ENCODE measurements at regions not wholly inside any gene's neighbourhood (a gene's known extent, or its start where the extent isn't known, plus 50 kb on each side); places are given as distances from the start of the nearest gene placed in this dataset.

DNA sequence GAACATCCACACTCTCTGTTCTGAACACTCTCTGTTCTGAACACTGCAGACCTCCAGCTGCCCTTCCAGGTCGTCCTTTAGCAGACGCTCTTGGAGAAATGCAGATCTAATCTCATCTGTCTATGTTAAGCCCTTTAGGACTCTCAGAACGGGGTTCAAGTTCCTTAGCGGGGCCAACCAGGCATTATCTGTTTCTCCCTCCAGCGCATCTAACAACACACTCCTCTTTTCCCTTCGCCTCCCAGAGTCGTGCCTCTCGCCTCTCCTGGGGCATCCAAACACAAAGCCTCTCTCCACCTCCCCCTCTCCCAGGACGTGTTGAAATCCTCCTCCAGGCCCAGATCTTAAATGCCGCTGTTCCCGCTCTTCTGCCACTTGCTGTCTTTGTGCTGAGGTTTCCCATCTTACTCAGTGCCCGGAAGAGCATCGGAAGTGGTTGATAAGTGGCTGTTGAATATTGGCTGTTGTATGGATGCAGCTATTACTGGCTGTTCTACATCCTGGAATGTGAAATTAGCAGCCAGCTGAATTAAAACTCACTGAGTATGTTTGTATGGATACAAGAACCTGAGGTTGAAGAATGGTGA, 108.4 kb upstream of the GGTLC1 start:
- FAIRE-seq, result no peak
- Histone ChIP-seq H3K79me2 (ENCODE audit: insufficient read depth, low read length) (no peaks in the 10 kb centered on the region), H3K4me2 (ENCODE audit: low read length) (no peak overlapping the region), H3K9ac (ENCODE audit: low read length) (no peak overlapping the region), H3K27me3 (ENCODE audit: insufficient read depth, low read length) (peaks cover 5% of the 10 kb centered on the region), H2AFZ (ENCODE audit: low read depth, low read length) (no peak overlapping the region), H3K4me3 (ENCODE audit: insufficient read depth, low read depth, low read length) (no peak overlapping the region), H4K20me1 (ENCODE audit: insufficient read depth, low read length) (no peaks in the 10 kb centered on the region), H3K4me1 (ENCODE audit: insufficient read depth, low read length) (peaks cover 20% of the 10 kb centered on the region), H3K27ac (ENCODE audit: low read depth, low read length) (no peak overlapping the region), H3K36me3 (ENCODE audit: insufficient read depth, low read length) (no peaks in the 10 kb centered on the region), H3K9me3 (ENCODE audit: insufficient read depth, low read depth, low read length) (no peaks in the 10 kb centered on the region)
- H3K27me3 Mint-ChIP-seq (ENCODE audit: low read depth, unreplicated experiment), result peaks cover 8% of the 10 kb centered on the region
- peaks cover 30% of the 10 kb centered on the region for H3K4me1 Mint-ChIP-seq (ENCODE audit: low read depth, unreplicated experiment)
- TF ChIP-seq, protein P1, sequence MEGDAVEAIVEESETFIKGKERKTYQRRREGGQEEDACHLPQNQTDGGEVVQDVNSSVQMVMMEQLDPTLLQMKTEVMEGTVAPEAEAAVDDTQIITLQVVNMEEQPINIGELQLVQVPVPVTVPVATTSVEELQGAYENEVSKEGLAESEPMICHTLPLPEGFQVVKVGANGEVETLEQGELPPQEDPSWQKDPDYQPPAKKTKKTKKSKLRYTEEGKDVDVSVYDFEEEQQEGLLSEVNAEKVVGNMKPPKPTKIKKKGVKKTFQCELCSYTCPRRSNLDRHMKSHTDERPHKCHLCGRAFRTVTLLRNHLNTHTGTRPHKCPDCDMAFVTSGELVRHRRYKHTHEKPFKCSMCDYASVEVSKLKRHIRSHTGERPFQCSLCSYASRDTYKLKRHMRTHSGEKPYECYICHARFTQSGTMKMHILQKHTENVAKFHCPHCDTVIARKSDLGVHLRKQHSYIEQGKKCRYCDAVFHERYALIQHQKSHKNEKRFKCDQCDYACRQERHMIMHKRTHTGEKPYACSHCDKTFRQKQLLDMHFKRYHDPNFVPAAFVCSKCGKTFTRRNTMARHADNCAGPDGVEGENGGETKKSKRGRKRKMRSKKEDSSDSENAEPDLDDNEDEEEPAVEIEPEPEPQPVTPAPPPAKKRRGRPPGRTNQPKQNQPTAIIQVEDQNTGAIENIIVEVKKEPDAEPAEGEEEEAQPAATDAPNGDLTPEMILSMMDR (IDR thresholded peaks at IDR 0.05; ENCODE audit: insufficient read depth, low read depth, low read length), result no peak
- TF ChIP-seq EZH2 (IDR thresholded peaks at IDR 0.05; ENCODE audit: insufficient read depth, low read length), result no peak
- H3K36me3 Mint-ChIP-seq (ENCODE audit: low read depth, unreplicated experiment), result no peaks in the 10 kb centered on the region
- H3K4me3 Mint-ChIP-seq (ENCODE audit: unreplicated experiment), result no peak overlapping the region
- peaks cover 5% of the 10 kb centered on the region for H3K9me3 Mint-ChIP-seq (ENCODE audit: unreplicated experiment)
- DNase-seq (ENCODE audit: low read depth), result no peak
- no peak overlapping the region for H3K27ac Mint-ChIP-seq (ENCODE audit: unreplicated experiment)

DNA sequence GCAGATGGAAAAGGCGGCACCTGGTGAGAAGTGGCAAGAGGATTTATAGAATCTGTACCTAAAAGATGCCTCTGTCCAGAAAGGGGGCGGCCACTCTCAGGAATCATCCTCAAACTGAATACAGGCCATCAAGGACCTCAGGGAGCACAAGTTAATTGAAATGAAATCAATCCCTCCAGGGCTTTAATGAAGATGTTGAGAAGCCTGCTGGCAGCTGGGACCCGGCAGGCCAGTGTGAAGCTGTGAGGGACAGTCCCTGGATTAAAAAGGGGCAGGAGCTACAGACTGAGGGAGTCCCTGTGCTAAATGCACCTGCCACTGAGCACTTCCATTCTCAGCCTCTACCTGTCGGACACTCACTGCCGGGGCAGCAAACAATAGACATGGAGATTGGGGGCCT, 107.7 kb upstream of the GGTLC1 start:
- no peak overlapping the region for H3K4me3 Mint-ChIP-seq (ENCODE audit: unreplicated experiment)
- no peaks in the 10 kb centered on the region for H3K36me3 Mint-ChIP-seq (ENCODE audit: low read depth, unreplicated experiment)
- H3K4me1 ChIP-seq (ENCODE audit: insufficient read depth, low read length), result peaks cover 20% of the 10 kb centered on the region
- H3K27me3 Mint-ChIP-seq (ENCODE audit: low read depth, unreplicated experiment), result peaks cover 8% of the 10 kb centered on the region
- peaks cover 5% of the 10 kb centered on the region for H3K27me3 ChIP-seq (ENCODE audit: insufficient read depth, low read length)
- H3K36me3 ChIP-seq (ENCODE audit: insufficient read depth, low read length), result no peaks in the 10 kb centered on the region
- no peak overlapping the region for H3K9ac ChIP-seq (ENCODE audit: low read length)
- no peak overlapping the region for H3K4me2 ChIP-seq (ENCODE audit: low read length)
- H3K4me1 Mint-ChIP-seq (ENCODE audit: low read depth, unreplicated experiment), result peaks cover 30% of the 10 kb centered on the region
- peaks cover 5% of the 10 kb centered on the region for H3K9me3 Mint-ChIP-seq (ENCODE audit: unreplicated experiment)
- no peaks in the 10 kb centered on the region for H3K79me2 ChIP-seq (ENCODE audit: insufficient read depth, low read length)
- no peaks in the 10 kb centered on the region for H4K20me1 ChIP-seq (ENCODE audit: insufficient read depth, low read length)
- H2AFZ ChIP-seq (ENCODE audit: low read depth, low read length), result no peak overlapping the region
- no peaks in the 10 kb centered on the region for H3K9me3 ChIP-seq (ENCODE audit: insufficient read depth, low read depth, low read length)
- DNase-seq (ENCODE audit: low read depth), result no peak
- H3K27ac Mint-ChIP-seq (ENCODE audit: unreplicated experiment), result no peak overlapping the region
- H3K27ac ChIP-seq (ENCODE audit: low read depth, low read length), result no peak overlapping the region
- no peak overlapping the region for H3K4me3 ChIP-seq (ENCODE audit: insufficient read depth, low read depth, low read length)
- TF ChIP-seq EZH2 (IDR thresholded peaks at IDR 0.05; ENCODE audit: insufficient read depth, low read length), result no peak
- TF ChIP-seq, protein P1 (IDR thresholded peaks at IDR 0.05; ENCODE audit: insufficient read depth, low read depth, low read length), result no peak
- no peak for FAIRE-seq

DNA sequence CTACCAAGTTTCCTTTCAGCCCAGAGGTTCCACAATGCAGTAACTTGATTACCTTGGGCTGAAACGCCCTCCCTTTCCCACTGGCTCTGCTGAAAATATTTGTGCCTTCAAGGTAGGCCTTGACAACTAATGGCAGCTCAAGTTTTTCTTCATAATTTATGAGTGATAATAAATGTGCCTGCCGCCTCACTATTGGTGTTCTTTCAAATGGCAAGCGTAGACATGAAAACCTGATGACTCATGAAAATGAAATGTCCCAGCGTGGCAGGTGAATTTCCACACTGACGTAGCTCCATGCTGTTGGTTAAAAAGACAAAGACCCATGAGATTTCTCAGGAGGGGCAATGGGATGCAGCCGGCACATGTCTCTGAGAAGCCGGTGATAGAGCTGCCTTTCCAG, 107.2 kb upstream of the GGTLC1 start:
- Mint-ChIP-seq H3K9me3 (ENCODE audit: unreplicated experiment) (peaks cover 5% of the 10 kb centered on the region), H3K36me3 (ENCODE audit: low read depth, unreplicated experiment) (no peaks in the 10 kb centered on the region), H3K4me3 (ENCODE audit: unreplicated experiment) (no peak overlapping the region), H3K27ac (ENCODE audit: unreplicated experiment) (no peak overlapping the region), H3K27me3 (ENCODE audit: low read depth, unreplicated experiment) (peaks cover 8% of the 10 kb centered on the region), H3K4me1 (ENCODE audit: low read depth, unreplicated experiment) (peaks cover 30% of the 10 kb centered on the region)
- no peak for FAIRE-seq
- Histone ChIP-seq H3K27ac (ENCODE audit: low read depth, low read length) (no peak overlapping the region), H3K4me1 (ENCODE audit: insufficient read depth, low read length) (peaks cover 18% of the 10 kb centered on the region), H4K20me1 (ENCODE audit: insufficient read depth, low read length) (no peaks in the 10 kb centered on the region), H3K9me3 (ENCODE audit: insufficient read depth, low read depth, low read length) (no peaks in the 10 kb centered on the region), H3K79me2 (ENCODE audit: insufficient read depth, low read length) (no peaks in the 10 kb centered on the region), H3K4me2 (ENCODE audit: low read length) (no peak overlapping the region), H3K36me3 (ENCODE audit: insufficient read depth, low read length) (no peaks in the 10 kb centered on the region), H3K4me3 (ENCODE audit: insufficient read depth, low read depth, low read length) (no peak overlapping the region), H2AFZ (ENCODE audit: low read depth, low read length) (no peak overlapping the region), H3K9ac (ENCODE audit: low read length) (no peak overlapping the region), H3K27me3 (ENCODE audit: insufficient read depth, low read length) (peaks cover 5% of the 10 kb centered on the region)
- TF ChIP-seq EZH2 (IDR thresholded peaks at IDR 0.05; ENCODE audit: insufficient read depth, low read length), result no peak
- TF ChIP-seq, protein P1 (IDR thresholded peaks at IDR 0.05; ENCODE audit: insufficient read depth, low read depth, low read length), result no peak
- DNase-seq (ENCODE audit: low read depth), result no peak
